Thymus (tissue), 11 donors: ENCODE measurements at regions not wholly inside any gene's neighbourhood (a gene's known extent, or its start where the extent isn't known, plus 50 kb on each side); places are given as distances from the start of the nearest gene placed in this dataset.

Experiments
- DNase-seq, 9 donors: peaks; one replicate each; pipeline ENCODE4 v3.0.0-alpha.2; 2013; ENCODE audit warnings: low spot score in 9 of 9, low read depth in 6 of 9, missing footprints in 1 of 9
- H3K27ac ChIP-seq, 2 donors: one replicate each; pipeline ENCODE4 v1.5.1; 2013; ENCODE audit warnings: control low read depth in 1 of 2, low read depth in 1 of 2, low read length in 1 of 2, mild to moderate bottlenecking in 1 of 2, moderate library complexity in 1 of 2
- H3K27me3 ChIP-seq, 2 donors: one replicate each; pipeline ENCODE4 v1.5.1; 2013; ENCODE audit warnings: low read length in 1 of 2; ENCODE audit not compliant: control insufficient read depth in 2 of 2, insufficient read depth in 1 of 2
- H3K36me3 ChIP-seq, 2 donors: one replicate each; pipeline ENCODE4 v1.5.1; 2013; ENCODE audit warnings: low read length in 1 of 2, mild to moderate bottlenecking in 1 of 2, moderate library complexity in 1 of 2; ENCODE audit not compliant: control insufficient read depth in 2 of 2, insufficient read depth in 2 of 2
- H3K4me1 ChIP-seq, 2 donors: one replicate each; pipeline ENCODE4 v1.5.1; 2013; ENCODE audit warnings: low read length in 2 of 2; ENCODE audit not compliant: control insufficient read depth in 2 of 2, insufficient read depth in 2 of 2
- H3K4me3 ChIP-seq, 2 donors: one replicate each; pipeline ENCODE4 v1.5.1; 2013; ENCODE audit warnings: low read length in 2 of 2, control low read depth in 1 of 2, mild to moderate bottlenecking in 1 of 2
- H3K9me3 ChIP-seq, 2 donors: one replicate each; pipeline ENCODE4 v1.5.1; 2013; ENCODE audit warnings: low read length in 1 of 2, mild to moderate bottlenecking in 1 of 2; ENCODE audit not compliant: control insufficient read depth in 2 of 2, insufficient read depth in 1 of 2
- WGBS: extraction: QIAGEN DNeasy Blood & Tissue Kit; methylation state at CpG from one replicate; pipeline ENCODE4 v1.1.7; 2013; 5-methylcytosine and 5-hydroxymethylcytosine counted together
- donor health status: healthy.

- Histone ChIP-seq H3K4me3 (no peak overlapping the region), H3K27ac (no peak overlapping the region), H3K27me3 (no peaks in the 10 kb centered on the region), H3K4me1 (no peaks in the 10 kb centered on the region), H3K9me3 (no peaks in the 10 kb centered on the region), H3K36me3 (no peaks in the 10 kb centered on the region)
- 80% methylated on average over 2 of the region's 2 CpGs for WGBS
- DNase-seq, result no peak
Observed at GRCh38 chr12:61513499-61513898, 746.7 kb upstream of the USP15 start.

- DNase-seq, result no peak
- H3K4me3 ChIP-seq, result no peak overlapping the region
- H3K36me3 ChIP-seq, result no peaks in the 10 kb centered on the region
- no peaks in the 10 kb centered on the region for H3K27me3 ChIP-seq
- no peaks in the 10 kb centered on the region for H3K9me3 ChIP-seq
- WGBS, result 83% methylated on average over 8 of the region's 8 CpGs
- H3K27ac ChIP-seq, result no peak overlapping the region
- no peaks in the 10 kb centered on the region for H3K4me1 ChIP-seq
Observed at GRCh38 chr12:61514016-61514415, 746.2 kb upstream of the USP15 start.

- H3K4me3 ChIP-seq, result no peak overlapping the region
- H3K36me3 ChIP-seq, result no peaks in the 10 kb centered on the region
- no peaks in the 10 kb centered on the region for H3K9me3 ChIP-seq
- no peaks in the 10 kb centered on the region for H3K27me3 ChIP-seq
- no peak overlapping the region for H3K27ac ChIP-seq
- no peaks in the 10 kb centered on the region for H3K4me1 ChIP-seq
- 84% methylated on average over 1 of the region's 1 CpG for WGBS
- no peak for DNase-seq
Observed at GRCh38 chr12:61521258-61521657, 738.9 kb upstream of the USP15 start.

GRCh38 chr12:61523276-61523992, 736.8 kb upstream of the USP15 start:
- Histone ChIP-seq H3K4me3 (no peak overlapping the region), H3K27me3 (no peaks in the 10 kb centered on the region), H3K36me3 (no peaks in the 10 kb centered on the region), H3K27ac (no peak overlapping the region), H3K9me3 (no peaks in the 10 kb centered on the region), H3K4me1 (no peaks in the 10 kb centered on the region)
- WGBS, result 89% methylated on average over 3 of the region's 3 CpGs
- no peak for DNase-seq

GRCh38 chr12:61524851-61525250, 735.4 kb upstream of the USP15 start:
- DNase-seq, result no peak
- Histone ChIP-seq H3K36me3 (no peaks in the 10 kb centered on the region), H3K4me1 (no peaks in the 10 kb centered on the region), H3K27ac (no peak overlapping the region), H3K4me3 (no peak overlapping the region), H3K9me3 (no peaks in the 10 kb centered on the region), H3K27me3 (no peaks in the 10 kb centered on the region)
- 45% methylated on average over 2 of the region's 2 CpGs for WGBS

- no peaks in the 10 kb centered on the region for H3K9me3 ChIP-seq
- no peak overlapping the region for H3K27ac ChIP-seq
- no peak for DNase-seq
- H3K4me1 ChIP-seq, result no peaks in the 10 kb centered on the region
- H3K36me3 ChIP-seq, result no peaks in the 10 kb centered on the region
- no peak overlapping the region for H3K4me3 ChIP-seq
- WGBS, result 96% methylated on average over 3 of the region's 3 CpGs
- H3K27me3 ChIP-seq, result no peaks in the 10 kb centered on the region
Observed at GRCh38 chr12:61525331-61525730, 734.9 kb upstream of the USP15 start.

- H3K4me3 ChIP-seq, result no peak overlapping the region
- H3K27me3 ChIP-seq, result no peaks in the 10 kb centered on the region
- H3K27ac ChIP-seq, result no peak overlapping the region
- no peaks in the 10 kb centered on the region for H3K4me1 ChIP-seq
- H3K36me3 ChIP-seq, result no peaks in the 10 kb centered on the region
- DNase-seq, result no peak
- no peaks in the 10 kb centered on the region for H3K9me3 ChIP-seq
Observed at GRCh38 chr12:61530456-61530855, 729.7 kb upstream of the USP15 start.

- DNase-seq, result no peak
- Histone ChIP-seq H3K9me3 (no peaks in the 10 kb centered on the region), H3K4me1 (no peaks in the 10 kb centered on the region), H3K27me3 (no peaks in the 10 kb centered on the region), H3K27ac (no peak overlapping the region), H3K36me3 (no peaks in the 10 kb centered on the region), H3K4me3 (no peak overlapping the region)
- WGBS, result 90% methylated on average over 4 of the region's 4 CpGs
Observed at GRCh38 chr12:61531195-61531594, 729.0 kb upstream of the USP15 start.

GRCh38 chr12:61536117-61536516, 724.1 kb upstream of the USP15 start:
- no peaks in the 10 kb centered on the region for H3K4me1 ChIP-seq
- no peaks in the 10 kb centered on the region for H3K36me3 ChIP-seq
- H3K4me3 ChIP-seq, result no peak overlapping the region
- 92% methylated on average over 3 of the region's 3 CpGs for WGBS
- no peak for DNase-seq
- H3K27ac ChIP-seq, result no peak overlapping the region
- no peaks in the 10 kb centered on the region for H3K27me3 ChIP-seq
- no peaks in the 10 kb centered on the region for H3K9me3 ChIP-seq

GRCh38 chr12:61536525-61536924, 723.7 kb upstream of the USP15 start:
- H3K36me3 ChIP-seq, result no peaks in the 10 kb centered on the region
- WGBS, result 92% methylated on average over 3 of the region's 3 CpGs
- DNase-seq, result no peak

More at GRCh38 chr12:61536525-61536924, 723.7 kb upstream of the USP15 start:
- Histone ChIP-seq H3K4me1 (no peaks in the 10 kb centered on the region), H3K9me3 (no peaks in the 10 kb centered on the region), H3K27ac (no peak overlapping the region), H3K4me3 (no peak overlapping the region), H3K27me3 (no peaks in the 10 kb centered on the region)
